ENCODE measurements at regions not wholly inside any gene's neighbourhood (a gene's known extent, or its start where the extent isn't known, plus 50 kb on each side); places are given as distances from the start of the nearest gene placed in this dataset.

- DNase-seq (ENCODE audit: low read depth): no peak
Measured at GRCh38 chr10:59536167-59537014, 173.3 kb downstream of the SLC16A9 start.

GRCh38 chr10:59524348-59524747, 162.0 kb upstream of the FAM13C start:
- no peak for TF ChIP-seq MYC (IDR thresholded peaks at IDR 0.05; ENCODE audit: low read depth, low read length)
- TF ChIP-seq POLR2A (IDR thresholded peaks at IDR 0.05; ENCODE audit: extremely low read depth, insufficient read length): no peak
- no peak overlapping the region for H3K4me3 ChIP-seq (ENCODE audit: low read depth, low read length)
- DNase-seq (ENCODE audit: low read depth): no peak

More at GRCh38 chr10:59536167-59537014, 173.3 kb downstream of the SLC16A9 start:
- H3K4me3 ChIP-seq (ENCODE audit: low read depth, low read length): no peak overlapping the region
- TF ChIP-seq CTCF (IDR thresholded peaks at IDR 0.05; ENCODE audit: low read depth, low read length) (no peak), POLR2A (IDR thresholded peaks at IDR 0.05; ENCODE audit: extremely low read depth, insufficient read length) (no peak), MAX (IDR thresholded peaks at IDR 0.05; ENCODE audit: low read depth, low read length) (no peak), MYC (IDR thresholded peaks at IDR 0.05; ENCODE audit: low read depth, low read length) (no peak)

GRCh38 chr10:59523851-59524250, 161.5 kb upstream of the FAM13C start:
- no peak for DNase-seq (ENCODE audit: low read depth)
- H3K4me3 ChIP-seq (ENCODE audit: low read depth, low read length): no peak overlapping the region
- TF ChIP-seq MYC (IDR thresholded peaks at IDR 0.05; ENCODE audit: low read depth, low read length): no peak
- TF ChIP-seq POLR2A (IDR thresholded peaks at IDR 0.05; ENCODE audit: extremely low read depth, insufficient read length): no peak
- TF ChIP-seq MAX (IDR thresholded peaks at IDR 0.05; ENCODE audit: low read depth, low read length): no peak
- no peak for TF ChIP-seq CTCF (IDR thresholded peaks at IDR 0.05; ENCODE audit: low read depth, low read length)

- TF ChIP-seq CTCF (IDR thresholded peaks at IDR 0.05; ENCODE audit: low read depth, low read length): no peak
- no peak for TF ChIP-seq POLR2A (IDR thresholded peaks at IDR 0.05; ENCODE audit: extremely low read depth, insufficient read length)
- no peak for TF ChIP-seq MYC (IDR thresholded peaks at IDR 0.05; ENCODE audit: low read depth, low read length)
- no peak for TF ChIP-seq MAX (IDR thresholded peaks at IDR 0.05; ENCODE audit: low read depth, low read length)
- no peak overlapping the region for H3K4me3 ChIP-seq (ENCODE audit: low read depth, low read length)
- no peak for DNase-seq (ENCODE audit: low read depth)
Measured at GRCh38 chr10:59517996-59518395, 155.6 kb upstream of the FAM13C start.

- H3K4me3 ChIP-seq (ENCODE audit: low read depth, low read length): no peak overlapping the region
- no peak for TF ChIP-seq MAX (IDR thresholded peaks at IDR 0.05; ENCODE audit: low read depth, low read length)
- TF ChIP-seq MYC (IDR thresholded peaks at IDR 0.05; ENCODE audit: low read depth, low read length): no peak
- no peak for TF ChIP-seq CTCF (IDR thresholded peaks at IDR 0.05; ENCODE audit: low read depth, low read length)
- no peak for TF ChIP-seq POLR2A (IDR thresholded peaks at IDR 0.05; ENCODE audit: extremely low read depth, insufficient read length)
- DNase-seq (ENCODE audit: low read depth): no peak
Measured at GRCh38 chr10:59517341-59517899, 155.1 kb upstream of the FAM13C start.

GRCh38 chr10:59513558-59513957, 151.2 kb upstream of the FAM13C start:
- no peak overlapping the region for H3K4me3 ChIP-seq (ENCODE audit: low read depth, low read length)
- TF ChIP-seq POLR2A (IDR thresholded peaks at IDR 0.05; ENCODE audit: extremely low read depth, insufficient read length): no peak
- no peak for TF ChIP-seq MAX (IDR thresholded peaks at IDR 0.05; ENCODE audit: low read depth, low read length)
- TF ChIP-seq CTCF (IDR thresholded peaks at IDR 0.05; ENCODE audit: low read depth, low read length): no peak
- TF ChIP-seq MYC (IDR thresholded peaks at IDR 0.05; ENCODE audit: low read depth, low read length): no peak
- no peak for DNase-seq (ENCODE audit: low read depth)

All from NB4 (cell line).